H9 (cell line): ENCODE measurements at regions not wholly inside any gene's neighbourhood (a gene's known extent, or its start where the extent isn't known, plus 50 kb on each side); places are given as distances from the start of the nearest gene placed in this dataset.

Experiments
- DNase-seq: peaks from one replicate; pipeline ENCODE4 v3.0.0-alpha.2; 2017
- H2AFZ ChIP-seq: one replicate; pipeline ENCODE4 v1.6.1; 2013; ENCODE audit warnings: mild to moderate bottlenecking, low read length, control low read depth, moderate library complexity
- H2AK5ac ChIP-seq: 2 replicates; pipeline ENCODE4 v1.6.1; 2013; ENCODE audit warnings: low read length, control low read depth, mixed read lengths; ENCODE audit not compliant: insufficient read length
- H2BK120ac ChIP-seq: one replicate; pipeline ENCODE4 v1.6.1; 2013; ENCODE audit warnings: low read depth, mild to moderate bottlenecking, low read length, control low read depth, inconsistent platforms; ENCODE audit not compliant: poor library complexity, severe bottlenecking
- H2BK12ac ChIP-seq: 2 replicates; pipeline ENCODE4 v1.6.1; 2013; ENCODE audit warnings: low read length, control low read depth, mixed read lengths, low read depth; ENCODE audit not compliant: insufficient read length
- H2BK15ac ChIP-seq: 2 replicates; pipeline ENCODE4 v1.6.1; 2013; ENCODE audit warnings: low read depth, low read length, control low read depth
- H2BK20ac ChIP-seq: one replicate; pipeline ENCODE4 v1.6.1; 2013; ENCODE audit warnings: low read depth, mild to moderate bottlenecking, low read length, control low read depth, inconsistent platforms; ENCODE audit not compliant: poor library complexity, severe bottlenecking
- H2BK5ac ChIP-seq: 2 replicates; pipeline ENCODE4 v1.6.1; 2013; ENCODE audit warnings: low read length, control low read depth, mixed read lengths; ENCODE audit not compliant: insufficient read length
- H3K14ac ChIP-seq: 2 replicates; pipeline ENCODE4 v1.6.1; 2013; ENCODE audit warnings: low read length, control low read depth; ENCODE audit not compliant: insufficient read depth
- H3K18ac ChIP-seq: 2 replicates; pipeline ENCODE4 v1.6.1; 2013; ENCODE audit warnings: low read depth, mild to moderate bottlenecking, mixed read lengths, low read length, control low read depth; ENCODE audit not compliant: insufficient read length
- H3K23ac ChIP-seq: 2 replicates; pipeline ENCODE4 v1.6.1; 2013; ENCODE audit warnings: low read length, control low read depth, mixed read lengths, low read depth; ENCODE audit not compliant: insufficient read length
- H3K23me2 ChIP-seq: 2 replicates; pipeline ENCODE4 v1.6.1; 2013; ENCODE audit warnings: low read depth, mild to moderate bottlenecking, mixed read lengths, low read length, control low read depth; ENCODE audit not compliant: insufficient read length, poor library complexity, severe bottlenecking
- H3K27ac ChIP-seq: 2 replicates; pipeline ENCODE4 v1.5.1; 2013; ENCODE audit warnings: low read length, control low read depth, mixed read lengths, low read depth; ENCODE audit not compliant: insufficient read length
- H3K27me3 ChIP-seq: 2 replicates; pipeline ENCODE4 v1.6.1; 2013; ENCODE audit warnings: low read length, control low read depth, inconsistent platforms; ENCODE audit not compliant: insufficient read depth
- H3K4ac ChIP-seq: 2 replicates; pipeline ENCODE4 v1.6.1; 2013; ENCODE audit warnings: low read depth, mild to moderate bottlenecking, control low read depth, inconsistent platforms, low read length, moderate library complexity
- H3K4me1 ChIP-seq: 2 replicates; pipeline ENCODE4 v1.6.1; 2013; ENCODE audit warnings: low read length, control low read depth, inconsistent platforms; ENCODE audit not compliant: insufficient read depth
- H3K4me2 ChIP-seq: 2 replicates; pipeline ENCODE4 v1.6.1; 2013; ENCODE audit warnings: low read length, control low read depth, mixed read lengths; ENCODE audit not compliant: insufficient read length, insufficient read depth
- H3K56ac ChIP-seq: 2 replicates; pipeline ENCODE4 v1.6.1; 2013; ENCODE audit warnings: low read depth, mild to moderate bottlenecking, mixed read lengths, low read length, control low read depth; ENCODE audit not compliant: insufficient read length
- H3K79me1 ChIP-seq: 2 replicates; pipeline ENCODE4 v1.6.1; 2013; ENCODE audit warnings: low read depth, mild to moderate bottlenecking, moderate library complexity, low read length, control low read depth, inconsistent platforms; ENCODE audit not compliant: insufficient read depth, poor library complexity, severe bottlenecking
- H3K79me2 ChIP-seq: 2 replicates; pipeline ENCODE4 v1.6.1; 2013; ENCODE audit warnings: low read length, control low read depth, inconsistent platforms; ENCODE audit not compliant: insufficient read depth
- H3K9ac ChIP-seq: 2 replicates; pipeline ENCODE4 v1.6.1; 2013; ENCODE audit warnings: low read length, control low read depth, mixed read lengths; ENCODE audit not compliant: insufficient read length; ENCODE audit errors: extremely low read depth
- H3K9me3 ChIP-seq: one replicate; pipeline ENCODE4 v1.6.1; 2013; ENCODE audit warnings: low read depth, low read length, inconsistent platforms; ENCODE audit not compliant: control insufficient read depth
- H3T11ph ChIP-seq: one replicate; pipeline ENCODE4 v1.6.1; 2013; ENCODE audit warnings: mild to moderate bottlenecking, low read length, control low read depth, inconsistent platforms
- H4K20me1 ChIP-seq: one replicate; pipeline ENCODE4 v1.6.1; 2013; ENCODE audit not compliant: control insufficient read depth, insufficient read length, insufficient read depth
- H4K5ac ChIP-seq: 2 replicates; pipeline ENCODE4 v1.6.1; 2013; ENCODE audit warnings: low read depth, mild to moderate bottlenecking, mixed read lengths, low read length, control low read depth; ENCODE audit not compliant: insufficient read length
- H4K8ac ChIP-seq: replicated peaks from 2 replicates; pipeline ENCODE4 v1.6.1; 2013; ENCODE audit warnings: low read length, control low read depth, mixed read lengths, low read depth; ENCODE audit not compliant: insufficient read length
- H4K91ac ChIP-seq: 2 replicates; pipeline ENCODE4 v1.6.1; 2013; ENCODE audit warnings: low read depth, mild to moderate bottlenecking, moderate library complexity, mixed read lengths, low read length, control low read depth; ENCODE audit not compliant: insufficient read length
- H3K27ac Mint-ChIP-seq, 3 experiments: 2 replicates in 2 of 3; 3 replicates in 1 of 3; pipeline ENCODE4 v1.8.0; 2020 to 2021; ENCODE audit warnings: mixed read lengths in 3 of 3, mild to moderate bottlenecking in 1 of 3, moderate library complexity in 1 of 3
- H3K27me3 Mint-ChIP-seq: 2 replicates; pipeline ENCODE4 v1.8.0; 2021; ENCODE audit warnings: low read depth, mild to moderate bottlenecking, moderate library complexity, mixed read lengths
- H3K36me3 Mint-ChIP-seq, 3 experiments: 2 replicates in 2 of 3; 3 replicates in 1 of 3; pipeline ENCODE4 v1.8.0; 2020 to 2021; ENCODE audit warnings: low read depth in 3 of 3, mixed read lengths in 3 of 3; ENCODE audit not compliant: insufficient read depth in 1 of 3
- H3K4me1 Mint-ChIP-seq, 2 experiments: 2 replicates each; pipeline ENCODE4 v1.8.0; 2020; ENCODE audit warnings: mixed read lengths in 2 of 2
- H3K4me3 Mint-ChIP-seq, 2 experiments: 2 replicates in 1 of 2; 3 replicates in 1 of 2; pipeline ENCODE4 v1.8.0; 2020 to 2021; ENCODE audit warnings: mild to moderate bottlenecking in 2 of 2, mixed read lengths in 2 of 2, moderate library complexity in 1 of 2
- H3K9me3 Mint-ChIP-seq, 2 experiments: 2 replicates in 1 of 2; 3 replicates in 1 of 2; pipeline ENCODE4 v1.8.0; 2020; ENCODE audit warnings: mild to moderate bottlenecking in 2 of 2, mixed read lengths in 2 of 2, moderate library complexity in 1 of 2
- CTCF ChIP-seq: fragments of 200-600 bp; sonication (generic); conservative IDR thresholded peaks from 3 replicates; pipeline ENCODE4 v1.8.0; 2021; ENCODE audit warnings: antibody characterized with exemption, mild to moderate bottlenecking
- WGBS: extraction: QIAGEN DNeasy Blood & Tissue Kit; methylation state at CpG from one replicate; pipeline ENCODE4 v1.1.7; 2013; ENCODE audit warnings: missing lambda C conversion rate, low lambda C conversion rate, mixed read lengths; ENCODE audit not compliant: insufficient read length; ENCODE audit errors: extremely low coverage; 5-methylcytosine and 5-hydroxymethylcytosine counted together

DNA sequence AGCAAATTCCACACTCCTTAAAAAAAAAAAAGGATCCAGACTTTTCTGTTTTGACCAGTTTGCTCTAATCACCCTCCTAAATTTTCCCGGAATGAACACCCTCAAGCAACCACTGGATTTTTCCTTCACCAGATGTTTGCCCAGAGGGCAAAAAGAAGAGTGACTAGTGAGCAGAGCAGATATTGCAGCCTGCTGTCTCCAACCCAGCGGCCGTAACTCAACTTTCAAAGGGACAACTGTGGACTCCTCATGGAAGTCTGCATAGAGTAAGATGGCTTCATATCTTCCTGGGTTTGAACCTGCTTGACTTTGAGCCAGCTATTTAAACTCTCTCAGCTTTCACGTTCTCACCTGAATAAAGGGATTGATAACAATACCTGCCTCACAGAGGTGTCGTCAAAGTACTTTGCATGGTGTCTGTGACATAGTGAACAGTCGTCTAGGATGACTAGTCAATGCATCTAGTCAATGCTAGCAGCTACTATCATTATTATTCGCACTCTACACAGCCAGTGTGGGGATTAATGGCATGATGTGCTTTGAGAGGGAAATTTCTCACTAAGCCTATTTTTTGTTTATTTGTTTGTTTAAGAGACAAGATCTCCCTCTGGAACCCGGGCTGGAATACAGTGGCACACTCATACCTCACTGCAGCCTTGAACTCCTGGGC is 92.2 kb upstream of the HIVEP1 start:
- H3K27ac Mint-ChIP-seq = no peak overlapping the region; a peak in 1 of 7 replicates
- Histone ChIP-seq H3K79me1 (no peaks in the 10 kb centered on the region), H3K9me3 (no peaks in the 10 kb centered on the region)

More for the DNA sequence above, 92.2 kb upstream of the HIVEP1 start:
- no peaks in the 10 kb centered on the region for H4K20me1 ChIP-seq
- H3K36me3 Mint-ChIP-seq = no peaks in the 10 kb centered on the region
- no peak overlapping the region for H4K5ac ChIP-seq
- H3K9ac ChIP-seq = no peak overlapping the region
- no peak overlapping the region for H2BK5ac ChIP-seq
- no peak overlapping the region for H3K14ac ChIP-seq
- no peaks in the 10 kb centered on the region for H3K27me3 Mint-ChIP-seq
- TF ChIP-seq CTCF = no peak
- no peak overlapping the region for H3K4ac ChIP-seq
- H2BK120ac ChIP-seq = no peak overlapping the region
- no peak overlapping the region for H2BK20ac ChIP-seq
- no peak overlapping the region for H2AK5ac ChIP-seq
- H3K4me3 Mint-ChIP-seq = no peak overlapping the region
- DNase-seq = no peak
- no peaks in the 10 kb centered on the region; a peak in 1 of 5 replicates for H3K9me3 Mint-ChIP-seq
- H3K56ac ChIP-seq = no peak overlapping the region
- no CpG with 5 or more reads among the region's 8 CpGs for WGBS
- no peak overlapping the region for H4K91ac ChIP-seq
- H4K8ac ChIP-seq = no peak overlapping the region
- H3K23me2 ChIP-seq = no peaks in the 10 kb centered on the region
- no peaks in the 10 kb centered on the region for H3K27me3 ChIP-seq
- no peak overlapping the region for H2AFZ ChIP-seq
- no peaks in the 10 kb centered on the region for H3K4me1 ChIP-seq
- H3K18ac ChIP-seq = no peak overlapping the region
- no peak overlapping the region for H3K27ac ChIP-seq
- H3K23ac ChIP-seq = no peak overlapping the region
- H3K79me2 ChIP-seq = no peaks in the 10 kb centered on the region
- no peak overlapping the region for H2BK15ac ChIP-seq
- no peak overlapping the region for H3T11ph ChIP-seq
- H3K4me1 Mint-ChIP-seq = peaks cover 12 to 21% of the 10 kb centered on the region in 2 experiments
- H2BK12ac ChIP-seq = no peak overlapping the region
- H3K4me2 ChIP-seq = no peak overlapping the region
